H1 (cell line): ENCODE measurements at regions not wholly inside any gene's neighbourhood (a gene's known extent, or its start where the extent isn't known, plus 50 kb on each side); places are given as distances from the start of the nearest gene placed in this dataset.

Experiments
- CTCF ChIA-PET: fragments of 300-600 bp; sonication (Branson Sonifier 250); formaldehyde crosslinking; loops from one replicate; lab custom pipeline; 2021; ENCODE audit not compliant: partially characterized antibody; lab: Charles Lee
- POLR2A ChIA-PET: fragments of 300-600 bp; sonication (Branson Sonifier 250); formaldehyde crosslinking; loops from one replicate; lab custom pipeline; 2021; ENCODE audit warnings: inconsistent platforms; ENCODE audit not compliant: partially characterized antibody; lab: Charles Lee
- DNase-seq, 2 experiments: peaks; one replicate each; pipeline versions ENCODE4 v3.0.0 to v3.0.0-alpha.2; 2010 to 2022; ENCODE audit warnings: low spot score in 2 of 2, low read depth in 1 of 2, mixed read lengths in 1 of 2
- FAIRE-seq: peaks from 2 replicates; lab custom pipeline; 2011; peaks lifted over from hg19 to GRCh38; lab: Jason Lieb, UNC
- H2AFZ ChIP-seq: 2 replicates; pipeline ENCODE4 v1.8.1; 2012; ENCODE audit warnings: low read length, inconsistent platforms
- H2AK5ac ChIP-seq: 2 replicates; pipeline ENCODE4 v1.6.1; 2013; ENCODE audit warnings: low read depth, low read length
- H2BK120ac ChIP-seq: replicated peaks from 2 replicates; pipeline ENCODE3; 2013; ENCODE audit warnings: low read depth, low read length, inconsistent platforms
- H2BK12ac ChIP-seq: 2 replicates; pipeline ENCODE4 v1.6.1; 2013; ENCODE audit warnings: low read depth, low read length
- H2BK15ac ChIP-seq: 2 replicates; pipeline ENCODE4 v1.6.1; 2013; ENCODE audit warnings: low read length
- H2BK20ac ChIP-seq: 2 replicates; pipeline ENCODE4 v1.6.1; 2013; ENCODE audit warnings: low read length
- H2BK5ac ChIP-seq: 2 replicates; pipeline ENCODE4 v1.6.1; 2013; ENCODE audit warnings: low read depth, low read length
- H3K14ac ChIP-seq: 2 replicates; pipeline ENCODE4 v1.6.1; 2013; ENCODE audit warnings: inconsistent platforms; ENCODE audit not compliant: insufficient read length
- H3K18ac ChIP-seq: 2 replicates; pipeline ENCODE4 v1.6.1; 2013; ENCODE audit warnings: low read length; ENCODE audit errors: extremely low read depth
- H3K23ac ChIP-seq: 2 replicates; pipeline ENCODE4 v1.6.1; 2013; ENCODE audit warnings: inconsistent platforms; ENCODE audit not compliant: insufficient read length
- H3K23me2 ChIP-seq: 2 replicates; pipeline ENCODE4 v1.6.1; 2013; ENCODE audit warnings: low read depth, low read length
- H3K27ac ChIP-seq: 2 replicates; pipeline ENCODE4 v1.6.1; 2011; ENCODE audit warnings: low read depth, low read length, inconsistent platforms
- H3K27me3 ChIP-seq, 4 experiments: replicated peaks in 1 of 4; 1 replicate in 1 of 4; 2 replicates in 3 of 4; pipeline versions ENCODE4 v1.6.1 to v1.8.1; 2011 to 2013; ENCODE audit warnings: low read length in 3 of 4, mild to moderate bottlenecking in 3 of 4, inconsistent platforms in 2 of 4, mixed read lengths in 2 of 4, moderate library complexity in 1 of 4; ENCODE audit not compliant: control insufficient read depth in 3 of 4, insufficient read depth in 3 of 4; ENCODE audit errors: extremely low read depth in 1 of 4
- H3K36me3 ChIP-seq, 4 experiments: 2 replicates each; pipeline versions ENCODE4 v1.6.1 to v1.8.1; 2011 to 2013; ENCODE audit warnings: mild to moderate bottlenecking in 4 of 4, low read length in 3 of 4, moderate library complexity in 2 of 4, control low read depth in 1 of 4, inconsistent platforms in 1 of 4; ENCODE audit not compliant: insufficient read depth in 4 of 4, control insufficient read depth in 2 of 4
- H3K4ac ChIP-seq: replicated peaks from 2 replicates; pipeline ENCODE3; 2013; ENCODE audit warnings: low read length, low read depth, mixed read lengths, inconsistent platforms; ENCODE audit not compliant: insufficient read length
- H3K4me1 ChIP-seq, 4 experiments: replicated peaks in 1 of 4; 1 replicate in 1 of 4; 2 replicates in 3 of 4; pipeline versions ENCODE4 v1.6.1 to v1.8.1; 2011 to 2013; ENCODE audit warnings: low read length in 3 of 4, inconsistent platforms in 2 of 4, mixed read lengths in 1 of 4; ENCODE audit not compliant: insufficient read depth in 4 of 4, control insufficient read depth in 3 of 4
- H3K4me2 ChIP-seq, 2 experiments: 2 replicates each; pipeline versions ENCODE4 v1.6.1 to v1.8.1; 2011 to 2013; ENCODE audit warnings: low read depth in 2 of 2, low read length in 2 of 2, control low read depth in 1 of 2, inconsistent platforms in 1 of 2, mild to moderate bottlenecking in 1 of 2; ENCODE audit not compliant: insufficient read depth in 1 of 2
- H3K4me3 ChIP-seq, 4 experiments: fragments of 200-600, 300-600 bp in 1 of 4; sonication (generic), shearing (Covaris generic), sonication (Bioruptor Twin) in 1 of 4; 2 replicates each; pipeline versions ENCODE4 v1.5.1 to v1.8.1; 2011 to 2016; ENCODE audit warnings: low read length in 4 of 4, low read depth in 3 of 4, control low read depth in 2 of 4, inconsistent platforms in 2 of 4, mild to moderate bottlenecking in 2 of 4, mixed read lengths in 1 of 4, moderate library complexity in 1 of 4; ENCODE audit not compliant: insufficient read depth in 2 of 4; ENCODE audit errors: extremely low read depth in 1 of 4
- H3K56ac ChIP-seq: replicated peaks from 2 replicates; pipeline ENCODE3; 2013; ENCODE audit warnings: low read depth, mild to moderate bottlenecking, mixed read lengths, low read length, inconsistent platforms; ENCODE audit not compliant: insufficient read length
- H3K79me1 ChIP-seq: 2 replicates; pipeline ENCODE4 v1.6.1; 2013; ENCODE audit warnings: low read depth, low read length, control low read depth
- H3K79me2 ChIP-seq, 2 experiments: 2 replicates each; pipeline versions ENCODE4 v1.6.1 to v1.8.1; 2012 to 2013; ENCODE audit warnings: low read length in 2 of 2, mild to moderate bottlenecking in 2 of 2, inconsistent platforms in 1 of 2; ENCODE audit not compliant: insufficient read depth in 2 of 2, control insufficient read depth in 1 of 2
- H3K9ac ChIP-seq, 4 experiments: replicated peaks in 1 of 4; 1 replicate in 1 of 4; 2 replicates in 3 of 4; pipeline versions ENCODE4 v1.6.1 to v1.8.1; 2011 to 2013; ENCODE audit warnings: low read depth in 3 of 4, low read length in 3 of 4, control low read depth in 2 of 4, mild to moderate bottlenecking in 2 of 4, moderate library complexity in 2 of 4, inconsistent platforms in 1 of 4; ENCODE audit errors: extremely low read depth in 1 of 4
- H3K9me3 ChIP-seq, 2 experiments: 2 replicates each; pipeline versions ENCODE4 v1.6.1 to v1.8.1; 2012 to 2013; ENCODE audit warnings: mild to moderate bottlenecking in 2 of 2, moderate library complexity in 2 of 2, control low read depth in 1 of 2, inconsistent platforms in 1 of 2, low read depth in 1 of 2, low read length in 1 of 2, mixed read lengths in 1 of 2; ENCODE audit not compliant: insufficient read depth in 2 of 2
- H4K20me1 ChIP-seq, 2 experiments: replicated peaks in 1 of 2; 2 replicates each; pipeline versions ENCODE3 to v1.8.1; 2011 to 2013; ENCODE audit warnings: inconsistent platforms in 2 of 2, low read length in 2 of 2, mild to moderate bottlenecking in 1 of 2; ENCODE audit not compliant: insufficient read depth in 2 of 2, control insufficient read depth in 1 of 2
- H4K5ac ChIP-seq: 2 replicates; pipeline ENCODE4 v1.6.1; 2013; ENCODE audit warnings: low read length, low read depth, mixed read lengths, inconsistent platforms; ENCODE audit not compliant: insufficient read length
- H4K8ac ChIP-seq: 2 replicates; pipeline ENCODE4 v1.8.0; 2013; ENCODE audit warnings: mild to moderate bottlenecking, moderate library complexity, low read length, inconsistent platforms; ENCODE audit not compliant: insufficient read depth; ENCODE audit errors: extremely low read depth
- H4K91ac ChIP-seq: replicated peaks from 2 replicates; pipeline ENCODE3; 2013; ENCODE audit warnings: low read length, mixed read lengths, inconsistent platforms; ENCODE audit not compliant: insufficient read length
- BRCA1 ChIP-seq: IDR thresholded peaks from 2 replicates; pipeline ENCODE4 v1.6.1; 2012; ENCODE audit warnings: low read depth, low read length, improper control_type of control experiment
- CBX5 ChIP-seq: fragments of 300-800, 300-1000 bp; sonication (generic); IDR thresholded peaks from 2 replicates; pipeline ENCODE4 v1.7.1; 2016; ENCODE audit warnings: antibody characterized with exemption, low read length, low read depth
- CTBP2 ChIP-seq: IDR thresholded peaks from 2 replicates; pipeline ENCODE4 v1.7.0; 2011; ENCODE audit warnings: borderline replicate concordance, mild to moderate bottlenecking, moderate library complexity, mixed read lengths, low read length; ENCODE audit not compliant: insufficient read depth, insufficient read length
- KDM1A ChIP-seq: fragments of 200-600, 300-600 bp; sonication (generic); IDR thresholded peaks from 2 replicates; pipeline ENCODE4 v1.7.1; 2016; ENCODE audit warnings: mild to moderate bottlenecking, low read length, borderline replicate concordance
- MAX ChIP-seq: IDR thresholded peaks from 2 replicates; pipeline ENCODE4 v1.6.1; 2012; ENCODE audit warnings: inconsistent platforms
- RXRA ChIP-seq: IDR thresholded peaks from 2 replicates; pipeline ENCODE4 v1.6.1; 2011; ENCODE audit warnings: low read depth, mild to moderate bottlenecking, low read length, moderate library complexity; ENCODE audit not compliant: insufficient read depth
- SIX5 ChIP-seq: IDR thresholded peaks from 2 replicates; pipeline ENCODE4 v1.6.1; 2011; ENCODE audit warnings: mild to moderate bottlenecking, low read depth, low read length
- SP4 ChIP-seq: IDR thresholded peaks from 2 replicates; pipeline ENCODE4 v1.6.1; 2012; ENCODE audit warnings: low read length, inconsistent platforms
- SUZ12 ChIP-seq: fragments of 200-600 bp; sonication (generic); IDR thresholded peaks from 2 replicates; pipeline ENCODE4 v1.6.1; 2012; ENCODE audit warnings: mild to moderate bottlenecking, inconsistent platforms, low read length, moderate library complexity, mixed read lengths
- TEAD4 ChIP-seq: IDR thresholded peaks from 2 replicates; pipeline ENCODE4 v1.6.1; 2012; ENCODE audit warnings: low read depth, low read length, inconsistent platforms, mixed read lengths
- WGBS, 2 experiments: shearing (Covaris generic) in 1 of 2; methylation state at CpG; one replicate each; pipeline versions ENCODE4 v1.1.6 to v1.1.7; 2013 to 2015; ENCODE audit warnings: low lambda C conversion rate in 2 of 2, mixed read lengths in 2 of 2, inconsistent platforms in 1 of 2, low coverage in 1 of 2, missing lambda C conversion rate in 1 of 2; ENCODE audit not compliant: insufficient replicate concordance in 2 of 2, insufficient coverage in 1 of 2, insufficient read length in 1 of 2; ENCODE audit errors: extremely low coverage in 1 of 2, missing lambda C conversion rate in 1 of 2; 5-methylcytosine and 5-hydroxymethylcytosine counted together

DNA sequence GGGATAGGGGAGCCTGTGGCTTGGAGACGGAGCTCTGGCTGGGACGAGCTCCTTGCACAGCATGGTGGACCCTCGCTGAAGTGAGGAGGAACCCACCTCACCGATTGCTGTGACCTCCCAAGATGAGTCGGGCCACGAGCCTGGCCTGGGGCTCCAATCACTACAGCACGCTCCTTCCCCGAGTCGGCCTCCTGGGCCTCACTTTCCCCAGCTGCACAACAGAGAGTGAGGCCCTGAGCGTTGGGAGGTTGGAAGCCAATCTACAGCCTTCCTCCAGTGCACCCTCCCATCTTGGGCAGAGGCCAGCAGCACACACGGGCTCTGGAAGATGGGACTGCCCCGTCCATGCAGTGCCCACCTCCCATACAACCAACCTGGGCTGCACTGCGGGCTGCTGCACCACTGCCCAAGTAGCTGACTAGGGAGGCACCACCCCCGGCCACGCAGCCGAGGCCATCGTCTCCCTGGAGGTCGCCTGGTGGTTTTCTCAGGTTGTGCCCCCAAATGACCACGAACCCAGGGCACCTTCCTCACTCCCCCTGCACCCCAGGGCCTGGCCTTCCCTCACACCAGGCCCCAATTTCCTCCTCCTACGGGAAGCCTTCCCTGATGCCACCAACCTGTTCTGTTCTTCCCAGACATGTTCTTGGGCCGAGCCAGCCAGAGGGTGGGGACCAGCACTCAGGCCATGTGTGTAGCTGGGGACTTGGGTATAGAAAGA is 152.3 kb upstream of the C14orf180 start:
- Histone ChIP-seq H3K23me2 (no peaks in the 10 kb centered on the region; the same call in 1 of the 2 replicates), H2AK5ac (no peak overlapping the region), H2BK120ac (no peak overlapping the region), H3K23ac (no peak overlapping the region), H3K9me3 (no peaks in the 10 kb centered on the region), H2BK12ac (no peak overlapping the region), H2BK15ac (no peak overlapping the region), H4K5ac (no peak overlapping the region), H3K4me1 (peaks cover 0 to 4% (median 0%) of the 10 kb centered on the region in 4 experiments; a peak in 1 of 7 replicates), H4K91ac (no peak overlapping the region), H4K8ac (no peak overlapping the region), H3K79me2 (no peaks in the 10 kb centered on the region), H3K27me3 (no peaks in the 10 kb centered on the region), H3K9ac (no peak overlapping the region), H4K20me1 (no peaks in the 10 kb centered on the region), H3K56ac (no peak overlapping the region), H3K4ac (no peak overlapping the region), H3K36me3 (no peaks in the 10 kb centered on the region), H2BK20ac (no peak overlapping the region), H3K79me1 (no peaks in the 10 kb centered on the region), H2AFZ (no peak overlapping the region), H3K14ac (no peak overlapping the region), H2BK5ac (0 out of 2 replicates have a peak overlapping the region, but pooled peaks have one; percentile 30), H3K4me2 (no peak overlapping the region), H3K4me3 (no peak overlapping the region), H3K27ac (no peak overlapping the region), H3K18ac (no peak overlapping the region)
- 85% methylated on average over 16 of the region's 21 CpGs; no CpG with 5 or more reads in 1 of the 2 experiments for WGBS, 2 experiments
- POLR2A ChIA-PET, result no interaction called here
- DNase-seq, result no peak
- no peak for TF ChIP-seq MAX
- TF ChIP-seq TEAD4, result no peak
- TF ChIP-seq KDM1A, result no peak
- TF ChIP-seq CBX5, result no peak
- no peak for TF ChIP-seq SUZ12
- TF ChIP-seq SIX5, result no peak
- TF ChIP-seq RXRA, result no peak
- no peak for TF ChIP-seq SP4
- TF ChIP-seq CTBP2, result no peak
- no peak for TF ChIP-seq BRCA1
- CTCF ChIA-PET, result interaction anchor here (0.9 to 1.6 kb wide), 6 partner anchors 14 to 335 kb away, joined by 3 to 4 read pairs (median 3); no protein-coding TSS in a partner anchor
- no peak for FAIRE-seq
